H9 (cell line): ENCODE measurements at regions not wholly inside any gene's neighbourhood (a gene's known extent, or its start where the extent isn't known, plus 50 kb on each side); places are given as distances from the start of the nearest gene placed in this dataset.

Source experiments
- DNase-seq: peaks from one replicate; pipeline ENCODE4 v3.0.0-alpha.2; 2017
- H2AFZ ChIP-seq: one replicate; pipeline ENCODE4 v1.6.1; 2013; ENCODE audit warnings: mild to moderate bottlenecking, low read length, control low read depth, moderate library complexity
- H2AK5ac ChIP-seq: 2 replicates; pipeline ENCODE4 v1.6.1; 2013; ENCODE audit warnings: low read length, control low read depth, mixed read lengths; ENCODE audit not compliant: insufficient read length
- H2BK120ac ChIP-seq: one replicate; pipeline ENCODE4 v1.6.1; 2013; ENCODE audit warnings: low read depth, mild to moderate bottlenecking, low read length, control low read depth, inconsistent platforms; ENCODE audit not compliant: poor library complexity, severe bottlenecking
- H2BK12ac ChIP-seq: 2 replicates; pipeline ENCODE4 v1.6.1; 2013; ENCODE audit warnings: low read length, control low read depth, mixed read lengths, low read depth; ENCODE audit not compliant: insufficient read length
- H2BK15ac ChIP-seq: 2 replicates; pipeline ENCODE4 v1.6.1; 2013; ENCODE audit warnings: low read depth, low read length, control low read depth
- H2BK20ac ChIP-seq: one replicate; pipeline ENCODE4 v1.6.1; 2013; ENCODE audit warnings: low read depth, mild to moderate bottlenecking, low read length, control low read depth, inconsistent platforms; ENCODE audit not compliant: poor library complexity, severe bottlenecking
- H2BK5ac ChIP-seq: 2 replicates; pipeline ENCODE4 v1.6.1; 2013; ENCODE audit warnings: low read length, control low read depth, mixed read lengths; ENCODE audit not compliant: insufficient read length
- H3K14ac ChIP-seq: 2 replicates; pipeline ENCODE4 v1.6.1; 2013; ENCODE audit warnings: low read length, control low read depth; ENCODE audit not compliant: insufficient read depth
- H3K18ac ChIP-seq: 2 replicates; pipeline ENCODE4 v1.6.1; 2013; ENCODE audit warnings: low read depth, mild to moderate bottlenecking, mixed read lengths, low read length, control low read depth; ENCODE audit not compliant: insufficient read length
- H3K23ac ChIP-seq: 2 replicates; pipeline ENCODE4 v1.6.1; 2013; ENCODE audit warnings: low read length, control low read depth, mixed read lengths, low read depth; ENCODE audit not compliant: insufficient read length
- H3K23me2 ChIP-seq: 2 replicates; pipeline ENCODE4 v1.6.1; 2013; ENCODE audit warnings: low read depth, mild to moderate bottlenecking, mixed read lengths, low read length, control low read depth; ENCODE audit not compliant: insufficient read length, poor library complexity, severe bottlenecking
- H3K27ac ChIP-seq: 2 replicates; pipeline ENCODE4 v1.5.1; 2013; ENCODE audit warnings: low read length, control low read depth, mixed read lengths, low read depth; ENCODE audit not compliant: insufficient read length
- H3K27me3 ChIP-seq: 2 replicates; pipeline ENCODE4 v1.6.1; 2013; ENCODE audit warnings: low read length, control low read depth, inconsistent platforms; ENCODE audit not compliant: insufficient read depth
- H3K4ac ChIP-seq: 2 replicates; pipeline ENCODE4 v1.6.1; 2013; ENCODE audit warnings: low read depth, mild to moderate bottlenecking, control low read depth, inconsistent platforms, low read length, moderate library complexity
- H3K4me1 ChIP-seq: 2 replicates; pipeline ENCODE4 v1.6.1; 2013; ENCODE audit warnings: low read length, control low read depth, inconsistent platforms; ENCODE audit not compliant: insufficient read depth
- H3K4me2 ChIP-seq: 2 replicates; pipeline ENCODE4 v1.6.1; 2013; ENCODE audit warnings: low read length, control low read depth, mixed read lengths; ENCODE audit not compliant: insufficient read length, insufficient read depth
- H3K56ac ChIP-seq: 2 replicates; pipeline ENCODE4 v1.6.1; 2013; ENCODE audit warnings: low read depth, mild to moderate bottlenecking, mixed read lengths, low read length, control low read depth; ENCODE audit not compliant: insufficient read length
- H3K79me1 ChIP-seq: 2 replicates; pipeline ENCODE4 v1.6.1; 2013; ENCODE audit warnings: low read depth, mild to moderate bottlenecking, moderate library complexity, low read length, control low read depth, inconsistent platforms; ENCODE audit not compliant: insufficient read depth, poor library complexity, severe bottlenecking
- H3K79me2 ChIP-seq: 2 replicates; pipeline ENCODE4 v1.6.1; 2013; ENCODE audit warnings: low read length, control low read depth, inconsistent platforms; ENCODE audit not compliant: insufficient read depth
- H3K9ac ChIP-seq: 2 replicates; pipeline ENCODE4 v1.6.1; 2013; ENCODE audit warnings: low read length, control low read depth, mixed read lengths; ENCODE audit not compliant: insufficient read length; ENCODE audit errors: extremely low read depth
- H3K9me3 ChIP-seq: one replicate; pipeline ENCODE4 v1.6.1; 2013; ENCODE audit warnings: low read depth, low read length, inconsistent platforms; ENCODE audit not compliant: control insufficient read depth
- H3T11ph ChIP-seq: one replicate; pipeline ENCODE4 v1.6.1; 2013; ENCODE audit warnings: mild to moderate bottlenecking, low read length, control low read depth, inconsistent platforms
- H4K20me1 ChIP-seq: one replicate; pipeline ENCODE4 v1.6.1; 2013; ENCODE audit not compliant: control insufficient read depth, insufficient read length, insufficient read depth
- H4K5ac ChIP-seq: 2 replicates; pipeline ENCODE4 v1.6.1; 2013; ENCODE audit warnings: low read depth, mild to moderate bottlenecking, mixed read lengths, low read length, control low read depth; ENCODE audit not compliant: insufficient read length
- H4K8ac ChIP-seq: replicated peaks from 2 replicates; pipeline ENCODE4 v1.6.1; 2013; ENCODE audit warnings: low read length, control low read depth, mixed read lengths, low read depth; ENCODE audit not compliant: insufficient read length
- H4K91ac ChIP-seq: 2 replicates; pipeline ENCODE4 v1.6.1; 2013; ENCODE audit warnings: low read depth, mild to moderate bottlenecking, moderate library complexity, mixed read lengths, low read length, control low read depth; ENCODE audit not compliant: insufficient read length
- H3K27ac Mint-ChIP-seq, 3 experiments: 2 replicates in 2 of 3; 3 replicates in 1 of 3; pipeline ENCODE4 v1.8.0; 2020 to 2021; ENCODE audit warnings: mixed read lengths in 3 of 3, mild to moderate bottlenecking in 1 of 3, moderate library complexity in 1 of 3
- H3K27me3 Mint-ChIP-seq: 2 replicates; pipeline ENCODE4 v1.8.0; 2021; ENCODE audit warnings: low read depth, mild to moderate bottlenecking, moderate library complexity, mixed read lengths
- H3K36me3 Mint-ChIP-seq, 3 experiments: 2 replicates in 2 of 3; 3 replicates in 1 of 3; pipeline ENCODE4 v1.8.0; 2020 to 2021; ENCODE audit warnings: low read depth in 3 of 3, mixed read lengths in 3 of 3; ENCODE audit not compliant: insufficient read depth in 1 of 3
- H3K4me1 Mint-ChIP-seq, 2 experiments: 2 replicates each; pipeline ENCODE4 v1.8.0; 2020; ENCODE audit warnings: mixed read lengths in 2 of 2
- H3K4me3 Mint-ChIP-seq, 2 experiments: 2 replicates in 1 of 2; 3 replicates in 1 of 2; pipeline ENCODE4 v1.8.0; 2020 to 2021; ENCODE audit warnings: mild to moderate bottlenecking in 2 of 2, mixed read lengths in 2 of 2, moderate library complexity in 1 of 2
- H3K9me3 Mint-ChIP-seq, 2 experiments: 2 replicates in 1 of 2; 3 replicates in 1 of 2; pipeline ENCODE4 v1.8.0; 2020; ENCODE audit warnings: mild to moderate bottlenecking in 2 of 2, mixed read lengths in 2 of 2, moderate library complexity in 1 of 2
- CTCF ChIP-seq: fragments of 200-600 bp; sonication (generic); conservative IDR thresholded peaks from 3 replicates; pipeline ENCODE4 v1.8.0; 2021; ENCODE audit warnings: antibody characterized with exemption, mild to moderate bottlenecking
- WGBS: extraction: QIAGEN DNeasy Blood & Tissue Kit; methylation state at CpG from one replicate; pipeline ENCODE4 v1.1.7; 2013; ENCODE audit warnings: missing lambda C conversion rate, low lambda C conversion rate, mixed read lengths; ENCODE audit not compliant: insufficient read length; ENCODE audit errors: extremely low coverage; 5-methylcytosine and 5-hydroxymethylcytosine counted together

GRCh38 chr3:177657243-177657642, 460.0 kb upstream of the TBL1XR1 start:
- Histone ChIP-seq H3K18ac (no peak overlapping the region), H3T11ph (no peak overlapping the region), H2BK5ac (no peak overlapping the region), H3K9ac (no peak overlapping the region), H2BK15ac (no peak overlapping the region), H3K79me2 (no peaks in the 10 kb centered on the region), H2BK120ac (no peak overlapping the region), H4K8ac (no peak overlapping the region), H3K4me2 (no peak overlapping the region), H3K9me3 (no peaks in the 10 kb centered on the region), H2AK5ac (no peak overlapping the region), H2BK12ac (no peak overlapping the region), H3K4me1 (no peaks in the 10 kb centered on the region), H4K5ac (no peak overlapping the region), H3K27me3 (no peaks in the 10 kb centered on the region), H3K4ac (no peak overlapping the region), H3K23me2 (no peaks in the 10 kb centered on the region), H3K79me1 (no peaks in the 10 kb centered on the region), H4K20me1 (no peaks in the 10 kb centered on the region), H3K14ac (no peak overlapping the region), H4K91ac (no peak overlapping the region), H3K27ac (no peak overlapping the region), H3K56ac (no peak overlapping the region), H2BK20ac (no peak overlapping the region), H2AFZ (no peak overlapping the region), H3K23ac (no peak overlapping the region)
- no peak overlapping the region for H3K4me3 Mint-ChIP-seq
- H3K9me3 Mint-ChIP-seq: peaks cover 3% of the 10 kb centered on the region in 2 experiments; a peak in 3 of 5 replicates
- no CpG with 5 or more reads among the region's 4 CpGs for WGBS
- no peak overlapping the region for H3K27ac Mint-ChIP-seq
- H3K27me3 Mint-ChIP-seq: no peaks in the 10 kb centered on the region
- peaks cover 0 to 4% (median 3%) of the 10 kb centered on the region in 3 experiments; a peak in 1 of 7 replicates for H3K36me3 Mint-ChIP-seq
- no peak for TF ChIP-seq CTCF
- DNase-seq: no peak
- H3K4me1 Mint-ChIP-seq: no peaks in the 10 kb centered on the region
